HAP-1 (cell line): ENCODE measurements at regions not wholly inside any gene's neighbourhood (a gene's known extent, or its start where the extent isn't known, plus 50 kb on each side); places are given as distances from the start of the nearest gene placed in this dataset.

ENCODE experiments used
- DNase-seq, 2 experiments: peaks; one replicate each; pipeline ENCODE4 v3.0.0-alpha.2; 2016 to 2020; ENCODE audit warnings: low spot score in 2 of 2
- H3K27me3 ChIP-seq: fragments of 250-450 bp; sonication (Bioruptor Pico); 2 replicates; pipeline ENCODE4 v1.5.1; 2020; ENCODE audit warnings: low read depth, mild to moderate bottlenecking, moderate library complexity
- H3K36me3 ChIP-seq: fragments of 250-450 bp; sonication (Bioruptor Pico); replicated peaks from 2 replicates; pipeline ENCODE4 v1.5.1; 2020; ENCODE audit warnings: mild to moderate bottlenecking
- H3K4me1 ChIP-seq: fragments of 250-450 bp; sonication (Bioruptor Pico); 2 replicates; pipeline ENCODE4 v1.5.1; 2020; ENCODE audit warnings: mild to moderate bottlenecking
- H3K4me3 ChIP-seq: fragments of 250-450 bp; sonication (Bioruptor Pico); 2 replicates; pipeline ENCODE4 v1.5.1; 2020; ENCODE audit warnings: mild to moderate bottlenecking, moderate library complexity
- H3K9me3 ChIP-seq: fragments of 250-450 bp; sonication (Bioruptor Pico); 2 replicates; pipeline ENCODE4 v1.5.1; 2020; ENCODE audit warnings: mild to moderate bottlenecking, moderate library complexity
- in situ Hi-C: fragments of 300-500 bp; cut with MboI; formaldehyde crosslinking; loops from 3 replicates; pipeline ENCODE4 v1.14.3; 2020; ENCODE audit warnings: low sequenced_read_pairs, inconsistent platforms, mixed read lengths

DNA sequence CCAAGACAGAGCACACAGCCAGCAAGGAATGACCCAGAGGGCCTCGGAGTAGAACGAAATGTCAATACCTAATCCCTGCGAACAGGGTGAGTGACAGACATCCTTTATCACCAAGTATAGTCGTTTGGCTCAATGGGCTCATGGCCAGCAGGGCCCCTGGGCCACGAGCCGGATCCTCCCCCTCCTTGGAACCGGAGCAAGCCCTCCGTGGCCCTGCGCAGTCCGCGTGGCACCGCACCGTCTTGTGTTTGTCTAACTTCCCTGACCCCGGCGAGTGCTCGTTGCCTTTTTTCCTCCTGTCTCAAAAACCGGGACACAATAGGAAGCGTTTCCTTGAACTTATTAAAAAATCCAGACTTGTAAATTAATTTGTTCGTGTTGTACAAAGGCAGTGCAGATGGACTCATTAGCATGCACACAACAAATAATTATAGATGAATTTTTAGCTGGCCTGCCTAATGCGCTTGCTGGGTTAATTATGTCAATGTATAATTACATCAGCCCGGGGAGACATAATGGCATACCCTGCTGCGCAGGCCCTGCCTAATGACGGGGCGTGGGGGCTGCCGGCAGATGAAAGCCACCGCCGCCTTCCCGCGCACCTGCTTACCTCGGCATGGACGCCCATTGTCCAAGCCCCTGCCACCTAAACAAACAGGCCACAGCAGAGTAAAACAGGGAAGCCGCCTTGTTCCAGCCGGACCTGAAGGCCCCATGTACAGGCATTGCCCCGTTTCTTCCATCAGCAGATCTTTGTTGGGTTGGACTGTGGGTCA lies 81.6 kb downstream of the PHETA1 start:
- Histone ChIP-seq H3K4me3 (no peak overlapping the region), H3K27me3 (no peaks in the 10 kb centered on the region), H3K36me3 (no peaks in the 10 kb centered on the region), H3K4me1 (no peaks in the 10 kb centered on the region), H3K9me3 (no peaks in the 10 kb centered on the region)
- in situ Hi-C loops: no loop called here
- DNase-seq: no peak

DNA sequence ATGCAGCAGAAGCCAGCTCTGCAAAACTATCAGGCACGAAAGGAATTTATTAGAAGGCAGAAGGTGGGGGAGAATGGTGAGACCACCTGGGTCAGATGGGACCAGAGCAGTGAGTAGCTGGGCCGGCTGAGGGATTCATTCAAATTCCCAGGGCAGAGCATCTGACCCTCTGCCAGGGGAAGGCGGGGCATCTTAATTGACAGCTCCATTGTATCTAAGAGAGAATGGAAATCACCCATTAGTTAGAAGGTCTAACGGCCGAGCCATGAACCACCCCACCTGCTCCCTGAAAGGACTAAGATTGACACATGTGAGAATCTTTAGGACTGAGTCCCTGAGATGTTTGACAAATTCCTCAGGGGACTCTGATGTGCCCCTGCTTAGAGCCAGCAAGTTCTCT lies 83.7 kb downstream of the PHETA1 start:
- in situ Hi-C loops: no loop called here
- peak in 1 of 2 experiments; percentile 29 for DNase-seq
- H3K4me3 ChIP-seq: no peak overlapping the region
- no peaks in the 10 kb centered on the region for H3K36me3 ChIP-seq
- H3K27me3 ChIP-seq: no peaks in the 10 kb centered on the region
- no peaks in the 10 kb centered on the region for H3K4me1 ChIP-seq
- H3K9me3 ChIP-seq: no peaks in the 10 kb centered on the region

DNA sequence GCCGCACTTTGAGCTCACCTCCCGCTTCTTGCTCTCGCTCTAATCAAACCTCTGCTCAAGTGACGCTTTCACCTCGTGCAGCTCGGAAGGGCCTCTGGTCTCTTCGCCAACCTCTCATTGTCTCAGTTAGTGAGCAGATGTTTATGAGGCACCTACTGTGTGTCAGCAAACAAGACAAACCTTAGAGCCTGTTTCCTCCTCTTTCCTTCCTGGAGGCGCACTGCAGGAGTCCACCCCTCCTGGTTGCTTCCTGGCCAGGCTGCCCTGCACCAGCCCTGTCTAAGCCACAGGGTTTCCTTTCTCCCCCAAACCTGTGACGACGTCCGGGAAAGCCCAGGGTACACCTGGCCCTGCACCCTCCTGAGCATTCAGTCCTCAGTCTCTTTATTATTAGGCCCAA lies 84.2 kb downstream of the PHETA1 start:
- in situ Hi-C loops: no loop called here
- no peak overlapping the region for H3K4me3 ChIP-seq
- H3K27me3 ChIP-seq: no peaks in the 10 kb centered on the region
- no peaks in the 10 kb centered on the region for H3K4me1 ChIP-seq
- no peaks in the 10 kb centered on the region for H3K9me3 ChIP-seq
- H3K36me3 ChIP-seq: no peaks in the 10 kb centered on the region
- no peak for DNase-seq

DNA sequence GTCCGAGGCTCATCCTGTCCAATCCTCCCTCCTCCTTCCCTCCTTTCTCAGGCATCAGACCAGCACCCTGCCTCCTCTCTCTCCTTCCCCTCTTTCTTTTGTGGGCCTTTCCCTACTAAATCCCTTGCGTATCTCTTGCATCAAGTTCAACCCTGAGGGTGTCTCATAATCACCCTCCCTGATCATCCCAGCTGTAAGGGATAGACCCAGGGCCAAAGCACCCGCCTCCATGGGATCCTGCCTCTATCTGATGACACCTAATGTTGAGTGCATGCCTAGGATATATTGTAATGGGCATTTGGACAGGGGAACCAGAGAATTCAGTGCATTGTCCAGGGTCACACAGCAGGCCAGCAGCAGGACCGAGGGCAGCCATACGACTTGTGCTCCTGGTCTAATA lies 84.9 kb downstream of the PHETA1 start:
- Histone ChIP-seq H3K9me3 (no peaks in the 10 kb centered on the region), H3K4me1 (no peaks in the 10 kb centered on the region), H3K27me3 (no peaks in the 10 kb centered on the region), H3K4me3 (no peak overlapping the region), H3K36me3 (no peaks in the 10 kb centered on the region)
- DNase-seq: no peak
- in situ Hi-C loops: no loop called here

DNA sequence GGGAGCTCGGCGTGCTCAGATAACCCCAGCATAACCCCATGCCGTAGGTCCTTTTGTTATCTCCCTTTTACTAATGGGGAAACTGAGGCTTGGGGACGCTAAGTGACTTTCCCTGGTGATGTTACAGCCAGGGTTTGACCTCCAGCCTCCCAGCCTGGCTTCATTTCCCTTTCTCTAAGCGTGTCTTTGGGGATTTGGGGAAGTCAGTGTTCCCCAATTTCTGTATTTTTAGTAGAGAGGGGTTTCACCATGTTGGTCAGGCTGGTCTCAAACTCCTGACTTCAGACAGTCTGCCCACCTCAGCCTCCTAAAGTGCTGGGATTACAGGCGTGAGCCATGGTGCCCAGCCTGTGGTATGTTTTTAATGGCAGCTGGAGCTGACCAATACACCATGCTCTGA lies 85.4 kb downstream of the PHETA1 start:
- Histone ChIP-seq H3K36me3 (no peaks in the 10 kb centered on the region), H3K27me3 (no peaks in the 10 kb centered on the region), H3K4me1 (no peaks in the 10 kb centered on the region), H3K4me3 (no peak overlapping the region), H3K9me3 (no peaks in the 10 kb centered on the region)
- DNase-seq: no peak
- in situ Hi-C loops: no loop called here

DNA sequence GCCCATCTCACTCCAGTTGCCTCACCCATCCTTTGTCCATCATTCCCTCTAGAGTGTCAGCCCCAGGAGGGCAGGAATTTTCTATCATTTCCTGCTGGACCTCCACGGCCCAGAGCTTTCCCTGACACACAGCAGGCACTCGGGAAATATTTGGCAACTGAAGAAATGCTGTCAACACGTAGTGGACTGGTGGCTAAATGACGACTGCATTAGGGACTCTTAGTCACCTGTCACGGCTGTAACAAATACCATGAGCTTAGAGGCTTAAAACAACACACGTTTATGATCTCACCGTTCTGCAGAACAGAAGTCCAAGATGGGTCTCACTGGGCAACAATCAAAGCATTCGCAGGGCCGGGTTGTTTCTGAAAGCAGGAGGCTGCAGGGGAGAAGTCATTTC lies 91.3 kb downstream of the PHETA1 start:
- Histone ChIP-seq H3K27me3 (no peaks in the 10 kb centered on the region), H3K4me1 (no peaks in the 10 kb centered on the region), H3K9me3 (no peaks in the 10 kb centered on the region; the same call in 1 of the 2 replicates), H3K36me3 (no peaks in the 10 kb centered on the region), H3K4me3 (no peak overlapping the region)
- in situ Hi-C loops: no loop called here
- no peak for DNase-seq

DNA sequence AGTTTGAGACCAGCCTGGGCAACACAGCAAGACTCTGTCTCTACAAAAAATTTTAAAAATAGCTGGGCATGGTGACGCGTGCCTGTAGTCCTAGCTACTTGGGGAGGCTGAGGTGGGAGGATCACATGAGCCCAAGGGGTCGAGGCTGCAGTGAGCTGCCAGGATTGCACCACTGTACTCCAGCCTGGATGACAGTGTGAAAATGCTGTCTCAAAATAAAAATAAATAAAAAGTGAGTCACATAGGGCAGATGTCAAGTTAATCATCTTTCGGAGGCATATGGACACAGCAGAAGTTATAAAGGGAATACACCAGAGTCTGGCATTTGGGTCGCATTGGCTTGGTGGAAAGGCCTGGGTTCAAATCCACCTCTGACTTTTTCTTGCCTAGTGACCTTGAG lies 92.7 kb downstream of the PHETA1 start:
- H3K27me3 ChIP-seq: no peaks in the 10 kb centered on the region
- no peaks in the 10 kb centered on the region for H3K36me3 ChIP-seq
- no peak for DNase-seq
- H3K9me3 ChIP-seq: no peaks in the 10 kb centered on the region; the same call in 1 of the 2 replicates
- no peak overlapping the region for H3K4me3 ChIP-seq
- no peaks in the 10 kb centered on the region for H3K4me1 ChIP-seq
- in situ Hi-C loops: no loop called here

DNA sequence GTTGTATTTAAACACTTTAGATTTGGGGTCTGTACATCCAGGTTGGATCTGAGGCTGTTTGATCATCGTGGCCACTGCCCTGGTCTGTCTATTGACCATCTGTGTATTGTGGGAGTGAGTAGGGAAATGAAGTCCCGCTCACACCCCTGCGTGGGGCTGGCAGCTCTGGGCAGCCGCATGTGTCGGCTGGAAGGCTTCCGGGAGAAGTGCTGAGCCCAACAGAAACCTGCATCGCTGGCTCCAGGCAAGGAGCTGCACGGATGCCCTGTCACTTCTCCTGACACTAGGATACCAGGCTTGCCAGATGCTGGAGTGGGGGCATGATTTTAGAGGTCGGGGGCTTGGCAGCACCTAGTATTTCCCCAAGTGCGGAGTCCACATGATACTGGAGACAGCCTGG lies 93.6 kb downstream of the PHETA1 start:
- in situ Hi-C loops: no loop called here
- H3K36me3 ChIP-seq: no peaks in the 10 kb centered on the region
- H3K27me3 ChIP-seq: no peaks in the 10 kb centered on the region
- H3K4me3 ChIP-seq: no peak overlapping the region
- H3K9me3 ChIP-seq: no peaks in the 10 kb centered on the region; the same call in 1 of the 2 replicates
- H3K4me1 ChIP-seq: no peaks in the 10 kb centered on the region
- no peak for DNase-seq

DNA sequence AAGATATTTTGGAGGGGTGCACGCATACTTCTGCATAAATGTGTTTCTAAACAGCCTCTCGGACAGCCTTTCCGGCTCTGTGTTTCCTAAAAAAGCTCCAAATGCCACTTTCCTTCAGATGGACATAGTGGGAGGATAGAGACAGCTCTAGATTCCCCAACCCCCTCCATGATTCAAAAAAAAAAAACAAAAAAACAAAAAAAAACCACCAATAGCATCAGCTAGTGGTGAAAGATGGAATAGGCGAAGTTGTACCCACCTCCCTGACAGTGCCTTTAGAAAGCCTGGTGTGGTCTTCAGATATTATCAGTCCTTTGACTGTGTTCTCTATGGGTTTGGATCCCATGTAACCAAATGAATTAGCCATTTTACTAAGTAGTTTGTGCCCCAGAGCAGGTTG lies 94.1 kb downstream of the PHETA1 start:
- Histone ChIP-seq H3K4me1 (no peaks in the 10 kb centered on the region), H3K4me3 (no peak overlapping the region), H3K9me3 (no peaks in the 10 kb centered on the region; the same call in 1 of the 2 replicates), H3K36me3 (no peaks in the 10 kb centered on the region), H3K27me3 (no peaks in the 10 kb centered on the region)
- in situ Hi-C loops: no loop called here
- no peak for DNase-seq

DNA sequence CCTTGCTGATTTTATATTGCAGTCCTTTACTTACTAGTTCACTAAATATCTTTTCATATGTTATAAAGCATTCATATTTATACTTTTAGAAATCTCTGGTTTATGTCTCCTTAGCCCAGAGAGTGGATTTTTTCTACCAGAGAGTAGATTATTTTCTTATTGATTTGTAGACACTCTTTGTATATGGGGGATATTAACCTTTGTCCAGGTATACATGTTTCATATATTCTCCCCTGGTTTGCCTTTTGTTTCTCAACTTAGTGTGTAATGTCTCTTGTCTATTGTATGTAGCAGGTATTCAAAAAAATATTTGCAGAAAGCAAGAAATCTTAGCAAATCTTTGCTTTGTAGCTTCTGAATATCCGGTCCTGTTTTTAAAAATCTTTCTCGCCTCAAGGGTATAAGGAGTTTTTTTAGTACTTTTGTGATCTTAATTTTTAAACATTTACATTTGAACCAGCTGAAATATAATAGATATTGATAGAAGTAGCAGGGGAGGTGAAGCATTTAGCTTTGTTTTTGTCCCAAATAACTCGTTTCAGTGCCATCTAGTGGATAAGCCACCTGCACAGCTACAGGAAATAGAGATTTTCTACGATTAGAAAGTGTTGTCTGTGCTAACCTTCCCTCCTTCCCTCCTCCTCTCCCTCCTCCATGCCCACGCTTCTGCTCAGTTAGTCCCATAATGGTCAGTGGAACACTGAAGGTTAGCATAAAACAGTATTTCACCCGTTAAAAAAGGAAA lies 97.0 kb downstream of the PHETA1 start:
- H3K36me3 ChIP-seq: no peaks in the 10 kb centered on the region
- no peaks in the 10 kb centered on the region for H3K4me1 ChIP-seq
- DNase-seq: peak in 1 of 2 experiments; percentile 32
- H3K4me3 ChIP-seq: no peak overlapping the region
- no peaks in the 10 kb centered on the region for H3K9me3 ChIP-seq
- in situ Hi-C loops: no loop called here
- H3K27me3 ChIP-seq: no peaks in the 10 kb centered on the region

DNA sequence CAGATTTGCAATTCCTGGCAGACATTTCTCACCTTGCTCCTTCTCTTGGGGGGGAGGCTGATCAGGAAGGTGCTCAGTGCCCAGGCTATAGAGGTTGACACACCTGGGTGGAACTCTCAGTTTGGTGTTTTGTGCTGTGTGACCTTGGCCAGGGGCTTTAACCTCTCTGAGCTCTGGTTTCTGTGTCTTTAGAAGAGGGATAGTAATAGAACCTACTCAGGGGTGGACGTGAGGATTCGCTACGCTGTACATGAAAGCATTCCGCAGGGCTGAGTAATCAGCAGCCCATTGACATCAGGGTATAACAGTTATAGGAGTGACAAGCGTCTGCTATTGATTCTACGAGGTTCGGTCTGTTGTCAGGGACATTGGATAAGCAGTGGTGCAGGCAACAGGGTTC lies 98.1 kb downstream of the PHETA1 start:
- in situ Hi-C loops: no loop called here
- Histone ChIP-seq H3K4me1 (no peaks in the 10 kb centered on the region), H3K27me3 (no peaks in the 10 kb centered on the region), H3K9me3 (no peaks in the 10 kb centered on the region), H3K36me3 (no peaks in the 10 kb centered on the region), H3K4me3 (no peak overlapping the region)
- no peak for DNase-seq

DNA sequence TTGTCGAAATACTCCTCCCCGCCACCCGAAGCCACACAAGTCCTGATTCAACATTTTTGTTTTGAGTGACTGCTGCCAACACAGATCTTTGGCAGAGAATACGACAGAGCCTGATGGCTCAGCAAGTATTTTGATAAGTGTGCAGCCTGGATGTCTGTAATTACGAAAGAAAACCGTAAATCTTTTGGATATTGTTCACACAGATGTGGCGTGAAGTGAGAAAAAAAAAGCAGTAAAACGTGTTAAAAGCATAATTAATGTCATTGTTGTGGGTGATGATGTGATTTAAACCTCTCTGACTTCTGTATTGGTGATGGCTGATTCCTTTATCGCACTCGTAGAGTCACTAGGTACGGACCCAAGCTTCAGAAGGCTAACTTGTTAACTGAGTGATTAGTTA lies 98.7 kb downstream of the PHETA1 start:
- Histone ChIP-seq H3K9me3 (no peaks in the 10 kb centered on the region), H3K27me3 (no peaks in the 10 kb centered on the region), H3K36me3 (no peaks in the 10 kb centered on the region), H3K4me3 (no peak overlapping the region), H3K4me1 (no peaks in the 10 kb centered on the region)
- DNase-seq: no peak
- in situ Hi-C loops: no loop called here

DNA sequence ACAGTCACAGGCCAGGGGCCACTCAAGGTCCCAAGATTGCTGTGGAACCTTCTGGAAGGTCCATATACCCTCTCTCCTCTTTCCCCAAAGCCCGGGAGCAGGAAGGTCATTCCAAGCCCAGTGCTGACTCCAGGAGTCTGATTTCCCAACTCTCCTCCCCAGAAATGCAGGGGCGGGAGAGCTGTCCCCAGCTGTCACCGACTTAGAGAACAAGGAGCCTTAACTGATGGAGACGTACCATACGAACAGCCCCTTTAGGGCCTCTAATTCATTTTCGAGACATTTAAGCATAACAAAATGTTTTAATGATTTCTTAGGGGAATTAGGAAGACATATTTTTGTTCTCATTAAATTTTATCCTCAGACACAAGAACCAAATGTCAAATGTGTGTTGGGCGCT lies 99.2 kb downstream of the PHETA1 start:
- H3K9me3 ChIP-seq: no peaks in the 10 kb centered on the region
- H3K27me3 ChIP-seq: no peaks in the 10 kb centered on the region
- in situ Hi-C loops: no loop called here
- H3K36me3 ChIP-seq: no peaks in the 10 kb centered on the region
- no peak for DNase-seq
- H3K4me1 ChIP-seq: no peaks in the 10 kb centered on the region
- H3K4me3 ChIP-seq: no peak overlapping the region

DNA sequence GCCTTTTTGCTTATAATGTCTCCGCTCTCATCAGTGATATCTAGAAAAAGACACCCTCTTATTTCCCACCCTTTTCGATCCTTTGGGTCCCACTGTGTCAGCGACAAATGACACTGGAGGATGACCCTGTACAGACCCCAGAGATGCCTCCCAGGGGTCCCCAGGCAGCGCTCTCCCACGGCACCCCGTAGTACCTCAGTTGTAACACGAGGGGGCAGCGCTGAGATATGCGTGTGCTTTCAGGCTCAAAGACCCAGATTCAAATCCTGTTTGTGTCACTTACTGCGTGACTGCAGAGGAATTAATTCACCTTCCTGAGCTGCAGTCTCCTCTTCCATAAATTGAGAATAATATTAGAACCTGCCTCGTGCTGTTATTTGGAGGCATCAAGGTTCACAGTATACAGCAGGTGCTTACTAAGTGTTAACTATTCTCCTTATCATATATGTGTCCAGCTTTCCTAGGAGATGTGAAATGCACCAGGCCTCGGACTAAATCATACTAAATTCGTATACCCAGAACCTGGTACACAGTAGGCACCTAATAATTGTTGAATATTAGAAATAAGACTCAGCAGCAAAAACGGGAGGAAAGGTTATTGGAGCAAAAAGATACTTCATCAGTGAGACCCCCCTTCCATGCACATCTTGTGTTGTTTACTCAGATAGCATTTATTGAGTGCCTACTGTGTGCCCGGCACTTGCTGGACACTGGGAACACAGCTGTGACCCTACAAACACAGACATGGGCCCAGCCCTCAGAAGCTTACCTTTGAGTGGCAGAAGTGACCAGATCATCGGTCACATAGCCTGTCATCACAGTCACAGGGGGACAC lies 99.9 kb downstream of the PHETA1 start:
- peak in 1 of 2 experiments; percentile 59 for DNase-seq
- Histone ChIP-seq H3K36me3 (no peaks in the 10 kb centered on the region), H3K4me3 (no peak overlapping the region), H3K27me3 (no peaks in the 10 kb centered on the region), H3K4me1 (no peaks in the 10 kb centered on the region), H3K9me3 (no peaks in the 10 kb centered on the region)
- in situ Hi-C loops: no loop called here
